ENCODE measurements at regions not wholly inside any gene's neighbourhood (a gene's known extent, or its start where the extent isn't known, plus 50 kb on each side); places are given as distances from the start of the nearest gene placed in this dataset.

GRCh38 chr2:145044491-145044890 lies 524.6 kb upstream of the ZEB2 start:
- TF ChIP-seq POLR2A (IDR thresholded peaks at IDR 0.05) (no peak), CTCF (IDR thresholded peaks at IDR 0.05) (no peak)
- H3K4me1 ChIP-seq = no peaks in the 10 kb centered on the region
- no peaks in the 10 kb centered on the region for H3K36me3 ChIP-seq (ENCODE audit: low read depth, missing control alignments)
- H3K4me3 ChIP-seq = no peak overlapping the region
- no peak overlapping the region for H3K27ac ChIP-seq
- intact Hi-C loops (cut with DNase I; ENCODE audit: low total_unique reads) = no loop called here
- H3K27me3 ChIP-seq = no peaks in the 10 kb centered on the region
- DNase-seq = no peak
- H3K9me3 ChIP-seq = no peaks in the 10 kb centered on the region

GRCh38 chr2:145043399-145043834 lies 523.5 kb upstream of the ZEB2 start:
- no peak overlapping the region for H3K27ac ChIP-seq
- no peak for DNase-seq
- H3K4me3 ChIP-seq = no peak overlapping the region
- intact Hi-C loops (cut with DNase I; ENCODE audit: low total_unique reads) = no loop called here
- H3K9me3 ChIP-seq = no peaks in the 10 kb centered on the region
- H3K27me3 ChIP-seq = no peaks in the 10 kb centered on the region
- H3K36me3 ChIP-seq (ENCODE audit: low read depth, missing control alignments) = no peaks in the 10 kb centered on the region
- 78 to 81% methylated on average over 6 of the region's 6 CpGs for WGBS, 2 donors
- TF ChIP-seq CTCF (IDR thresholded peaks at IDR 0.05) (no peak), POLR2A (IDR thresholded peaks at IDR 0.05) (no peak)
- H3K4me1 ChIP-seq = no peaks in the 10 kb centered on the region

- TF ChIP-seq POLR2A (IDR thresholded peaks at IDR 0.05) = no peak
- TF ChIP-seq CTCF (IDR thresholded peaks at IDR 0.05) = no peak
- no peaks in the 10 kb centered on the region for H3K27me3 ChIP-seq
- intact Hi-C loops (cut with DNase I; ENCODE audit: low total_unique reads) = no loop called here
- no peak for DNase-seq
- no peak overlapping the region for H3K4me3 ChIP-seq
- no peaks in the 10 kb centered on the region for H3K4me1 ChIP-seq
- no peaks in the 10 kb centered on the region for H3K9me3 ChIP-seq
- no peak overlapping the region for H3K27ac ChIP-seq
- no peaks in the 10 kb centered on the region for H3K36me3 ChIP-seq (ENCODE audit: low read depth, missing control alignments)
Observed at GRCh38 chr2:145041706-145042105, 521.8 kb upstream of the ZEB2 start.

GRCh38 chr2:145040433-145040832 lies 520.5 kb upstream of the ZEB2 start:
- DNase-seq = no peak
- TF ChIP-seq CTCF (IDR thresholded peaks at IDR 0.05) = no peak
- no peak for TF ChIP-seq POLR2A (IDR thresholded peaks at IDR 0.05)
- intact Hi-C loops (cut with DNase I; ENCODE audit: low total_unique reads) = no loop called here
- H3K27me3 ChIP-seq = no peaks in the 10 kb centered on the region
- H3K36me3 ChIP-seq (ENCODE audit: low read depth, missing control alignments) = no peaks in the 10 kb centered on the region
- no peak overlapping the region for H3K4me3 ChIP-seq
- H3K4me1 ChIP-seq = no peaks in the 10 kb centered on the region
- WGBS, 2 donors = 73 to 84% methylated on average over 1 of the region's 1 CpG
- H3K9me3 ChIP-seq = no peaks in the 10 kb centered on the region
- H3K27ac ChIP-seq = no peak overlapping the region

GRCh38 chr2:145038041-145038525 lies 518.2 kb upstream of the ZEB2 start:
- 44 to 52% methylated on average over 6 of the region's 6 CpGs for WGBS, 2 donors

More at GRCh38 chr2:145038041-145038525, 518.2 kb upstream of the ZEB2 start:
- no peak for DNase-seq
- Histone ChIP-seq H3K36me3 (ENCODE audit: low read depth, missing control alignments) (no peaks in the 10 kb centered on the region), H3K27ac (peak overlapping the region; percentile 8 to 39), H3K27me3 (no peaks in the 10 kb centered on the region), H3K4me1 (no peaks in the 10 kb centered on the region), H3K4me3 (no peak overlapping the region), H3K9me3 (no peaks in the 10 kb centered on the region)
- TF ChIP-seq CTCF (IDR thresholded peaks at IDR 0.05) (no peak), POLR2A (IDR thresholded peaks at IDR 0.05) (no peak)
- intact Hi-C loops (cut with DNase I; ENCODE audit: low total_unique reads) = no loop called here

Data from testis (tissue), 2 donors.